ENCODE measurements at regions not wholly inside any gene's neighbourhood (a gene's known extent, or its start where the extent isn't known, plus 50 kb on each side); places are given as distances from the start of the nearest gene placed in this dataset.

DNA sequence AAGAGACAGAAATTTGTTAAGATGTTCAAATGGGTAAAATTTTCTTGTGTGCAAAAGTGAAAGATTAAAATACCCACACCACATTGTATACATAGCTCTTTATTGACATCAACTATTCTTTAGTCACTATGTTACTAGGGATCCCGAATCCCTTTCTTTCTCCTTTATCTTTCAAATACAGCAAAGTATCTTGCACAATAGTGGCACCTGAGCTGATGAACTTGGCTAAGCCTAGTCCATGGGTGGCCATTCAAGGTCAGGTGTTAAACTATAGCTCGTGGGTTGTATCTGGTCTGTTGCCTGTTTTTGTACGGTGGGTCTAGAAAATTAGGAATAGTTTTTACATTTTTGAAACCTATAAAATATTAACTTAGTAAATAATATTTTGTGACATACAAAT lies 210.9 kb downstream of the SLITRK6 start:
- Histone ChIP-seq H2AFZ (ENCODE audit: low read length) (no peak overlapping the region), H3K9me3 (ENCODE audit: low read length) (no peaks in the 10 kb centered on the region), H3K4me1 (ENCODE audit: insufficient read depth, low read length, severe bottlenecking) (no peaks in the 10 kb centered on the region), H3K4me3 (ENCODE audit: low read depth, low read length, poor library complexity, severe bottlenecking) (no peak overlapping the region), H3K36me3 (ENCODE audit: insufficient read depth, low read length) (no peaks in the 10 kb centered on the region), H3F3A (ENCODE audit: insufficient read depth, low read length) (no peaks in the 10 kb centered on the region), H3K79me2 (ENCODE audit: insufficient read depth, low read length) (no peaks in the 10 kb centered on the region), H3K9me2 (ENCODE audit: low read depth, low read length) (no peaks in the 10 kb centered on the region), H3K9ac (ENCODE audit: low read length) (no peak overlapping the region), H3K4me2 (ENCODE audit: low read length) (no peak overlapping the region), H3K27me3 (ENCODE audit: insufficient read depth, low read length) (no peaks in the 10 kb centered on the region), H4K20me1 (ENCODE audit: insufficient read depth, low read length) (no peaks in the 10 kb centered on the region), H3K27ac (ENCODE audit: low read depth, low read length, poor library complexity, severe bottlenecking) (no peak overlapping the region)
- TF ChIP-seq EZH2 (IDR thresholded peaks at IDR 0.05; ENCODE audit: borderline replicate concordance, low read length), result no peak
- TF ChIP-seq, protein P1, sequence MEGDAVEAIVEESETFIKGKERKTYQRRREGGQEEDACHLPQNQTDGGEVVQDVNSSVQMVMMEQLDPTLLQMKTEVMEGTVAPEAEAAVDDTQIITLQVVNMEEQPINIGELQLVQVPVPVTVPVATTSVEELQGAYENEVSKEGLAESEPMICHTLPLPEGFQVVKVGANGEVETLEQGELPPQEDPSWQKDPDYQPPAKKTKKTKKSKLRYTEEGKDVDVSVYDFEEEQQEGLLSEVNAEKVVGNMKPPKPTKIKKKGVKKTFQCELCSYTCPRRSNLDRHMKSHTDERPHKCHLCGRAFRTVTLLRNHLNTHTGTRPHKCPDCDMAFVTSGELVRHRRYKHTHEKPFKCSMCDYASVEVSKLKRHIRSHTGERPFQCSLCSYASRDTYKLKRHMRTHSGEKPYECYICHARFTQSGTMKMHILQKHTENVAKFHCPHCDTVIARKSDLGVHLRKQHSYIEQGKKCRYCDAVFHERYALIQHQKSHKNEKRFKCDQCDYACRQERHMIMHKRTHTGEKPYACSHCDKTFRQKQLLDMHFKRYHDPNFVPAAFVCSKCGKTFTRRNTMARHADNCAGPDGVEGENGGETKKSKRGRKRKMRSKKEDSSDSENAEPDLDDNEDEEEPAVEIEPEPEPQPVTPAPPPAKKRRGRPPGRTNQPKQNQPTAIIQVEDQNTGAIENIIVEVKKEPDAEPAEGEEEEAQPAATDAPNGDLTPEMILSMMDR (IDR thresholded peaks at IDR 0.05; ENCODE audit: low read length), result no peak

DNA sequence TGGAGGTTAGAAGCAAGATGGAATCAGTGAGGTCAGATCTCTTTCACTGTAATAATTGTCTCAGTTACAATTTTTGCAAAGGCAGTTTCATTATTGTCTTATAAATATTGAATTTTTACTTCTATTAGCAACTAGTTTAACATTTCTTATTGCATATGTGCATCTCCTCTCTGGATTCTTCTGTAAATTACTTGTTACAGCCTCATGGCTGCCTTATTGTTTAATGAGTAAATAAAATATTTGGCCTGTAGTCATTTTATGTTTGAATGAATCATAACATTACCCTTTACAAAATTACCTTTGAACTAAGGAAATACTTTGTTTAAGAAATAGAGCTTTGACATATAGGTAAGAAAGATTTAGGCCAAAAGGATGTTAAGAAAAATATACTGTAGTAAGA lies 212.4 kb downstream of the SLITRK6 start:
- TF ChIP-seq, protein P1 (IDR thresholded peaks at IDR 0.05; ENCODE audit: low read length), result no peak
- TF ChIP-seq EZH2 (IDR thresholded peaks at IDR 0.05; ENCODE audit: borderline replicate concordance, low read length), result no peak
- H3K27ac ChIP-seq (ENCODE audit: low read depth, low read length, poor library complexity, severe bottlenecking), result no peak overlapping the region
- H3K9ac ChIP-seq (ENCODE audit: low read length), result no peak overlapping the region

DNA sequence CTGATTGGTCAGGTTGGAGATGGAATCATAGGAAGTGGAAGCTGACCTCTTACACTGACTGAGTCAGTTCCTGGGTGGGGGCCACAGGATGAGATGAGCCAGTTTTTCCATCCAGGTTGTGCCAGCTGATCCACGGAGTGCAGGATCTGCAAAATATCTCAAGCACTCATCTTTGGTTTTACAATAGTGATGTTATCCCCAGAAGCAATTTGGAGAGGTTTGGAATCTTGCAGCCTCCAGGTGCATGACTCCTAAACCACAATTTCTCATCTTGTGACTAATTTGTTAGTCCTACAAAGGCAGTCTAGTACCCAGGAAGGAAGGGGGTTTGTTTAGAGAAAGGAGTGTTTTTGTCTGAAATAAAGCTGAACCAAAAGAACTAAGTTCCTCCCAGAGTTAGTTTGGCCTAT lies 212.8 kb downstream of the SLITRK6 start:
- H3K4me1 ChIP-seq (ENCODE audit: insufficient read depth, low read length, severe bottlenecking), result no peaks in the 10 kb centered on the region
- no peaks in the 10 kb centered on the region for H3K9me3 ChIP-seq (ENCODE audit: low read length)
- H3K27me3 ChIP-seq (ENCODE audit: insufficient read depth, low read length), result no peaks in the 10 kb centered on the region
- H3K27ac ChIP-seq (ENCODE audit: low read depth, low read length, poor library complexity, severe bottlenecking), result no peak overlapping the region
- H3K9ac ChIP-seq (ENCODE audit: low read length), result no peak overlapping the region
- H3K4me3 ChIP-seq (ENCODE audit: low read depth, low read length, poor library complexity, severe bottlenecking), result no peak overlapping the region
- no peak overlapping the region for H2AFZ ChIP-seq (ENCODE audit: low read length)
- H4K20me1 ChIP-seq (ENCODE audit: insufficient read depth, low read length), result no peaks in the 10 kb centered on the region
- TF ChIP-seq, protein P1 (IDR thresholded peaks at IDR 0.05; ENCODE audit: low read length), result no peak
- no peak for TF ChIP-seq EZH2 (IDR thresholded peaks at IDR 0.05; ENCODE audit: borderline replicate concordance, low read length)
- H3K9me2 ChIP-seq (ENCODE audit: low read depth, low read length), result no peaks in the 10 kb centered on the region
- H3K79me2 ChIP-seq (ENCODE audit: insufficient read depth, low read length), result no peaks in the 10 kb centered on the region
- H3K36me3 ChIP-seq (ENCODE audit: insufficient read depth, low read length), result no peaks in the 10 kb centered on the region
- H3F3A ChIP-seq (ENCODE audit: insufficient read depth, low read length), result no peaks in the 10 kb centered on the region
- no peak overlapping the region for H3K4me2 ChIP-seq (ENCODE audit: low read length)

More for the DNA sequence above, 212.4 kb downstream of the SLITRK6 start:
- Histone ChIP-seq H3K4me3 (ENCODE audit: low read depth, low read length, poor library complexity, severe bottlenecking) (no peak overlapping the region), H3F3A (ENCODE audit: insufficient read depth, low read length) (no peaks in the 10 kb centered on the region), H2AFZ (ENCODE audit: low read length) (no peak overlapping the region), H3K4me2 (ENCODE audit: low read length) (no peak overlapping the region), H3K36me3 (ENCODE audit: insufficient read depth, low read length) (no peaks in the 10 kb centered on the region), H3K9me3 (ENCODE audit: low read length) (no peaks in the 10 kb centered on the region), H3K27me3 (ENCODE audit: insufficient read depth, low read length) (no peaks in the 10 kb centered on the region), H3K4me1 (ENCODE audit: insufficient read depth, low read length, severe bottlenecking) (no peaks in the 10 kb centered on the region), H3K79me2 (ENCODE audit: insufficient read depth, low read length) (no peaks in the 10 kb centered on the region), H3K9me2 (ENCODE audit: low read depth, low read length) (no peaks in the 10 kb centered on the region), H4K20me1 (ENCODE audit: insufficient read depth, low read length) (no peaks in the 10 kb centered on the region)
